ENCODE measurements at regions not wholly inside any gene's neighbourhood (a gene's known extent, or its start where the extent isn't known, plus 50 kb on each side); places are given as distances from the start of the nearest gene placed in this dataset.

DNA sequence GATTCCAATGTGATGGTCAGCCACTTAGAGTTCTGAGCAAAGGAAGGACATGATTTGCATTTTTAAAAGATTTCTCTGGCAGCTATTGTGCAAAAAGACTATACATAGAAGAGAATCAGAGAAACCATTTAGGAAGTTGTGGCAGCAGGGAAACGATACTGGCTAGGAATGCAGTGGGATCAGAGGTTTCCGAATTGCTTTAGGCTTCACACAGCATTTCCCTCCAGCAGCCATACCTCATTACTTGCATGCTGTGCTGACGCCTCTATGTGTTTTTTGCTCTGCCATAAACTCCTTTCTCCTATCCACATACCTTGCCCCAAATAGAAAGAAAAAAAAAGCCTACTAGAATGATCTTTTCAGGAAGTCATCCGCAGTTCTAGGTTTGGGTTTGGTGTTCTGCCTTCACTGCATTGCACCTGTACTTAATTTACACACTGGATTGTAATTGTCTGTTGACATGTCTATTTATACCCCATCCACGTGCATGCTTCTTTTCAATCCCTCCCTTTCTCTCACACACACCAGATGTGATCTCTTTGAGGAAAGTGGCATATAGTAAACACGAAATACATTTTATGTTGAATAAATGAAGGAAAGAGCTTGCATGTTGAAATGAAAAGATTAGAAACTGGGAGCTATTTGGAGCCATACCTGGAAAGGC is 860.3 kb upstream of the SEMA6D start:
- H3K4me3 ChIP-seq (ENCODE audit: control insufficient read depth, low read depth, low read length), result no peak overlapping the region
- TF ChIP-seq, protein P1, sequence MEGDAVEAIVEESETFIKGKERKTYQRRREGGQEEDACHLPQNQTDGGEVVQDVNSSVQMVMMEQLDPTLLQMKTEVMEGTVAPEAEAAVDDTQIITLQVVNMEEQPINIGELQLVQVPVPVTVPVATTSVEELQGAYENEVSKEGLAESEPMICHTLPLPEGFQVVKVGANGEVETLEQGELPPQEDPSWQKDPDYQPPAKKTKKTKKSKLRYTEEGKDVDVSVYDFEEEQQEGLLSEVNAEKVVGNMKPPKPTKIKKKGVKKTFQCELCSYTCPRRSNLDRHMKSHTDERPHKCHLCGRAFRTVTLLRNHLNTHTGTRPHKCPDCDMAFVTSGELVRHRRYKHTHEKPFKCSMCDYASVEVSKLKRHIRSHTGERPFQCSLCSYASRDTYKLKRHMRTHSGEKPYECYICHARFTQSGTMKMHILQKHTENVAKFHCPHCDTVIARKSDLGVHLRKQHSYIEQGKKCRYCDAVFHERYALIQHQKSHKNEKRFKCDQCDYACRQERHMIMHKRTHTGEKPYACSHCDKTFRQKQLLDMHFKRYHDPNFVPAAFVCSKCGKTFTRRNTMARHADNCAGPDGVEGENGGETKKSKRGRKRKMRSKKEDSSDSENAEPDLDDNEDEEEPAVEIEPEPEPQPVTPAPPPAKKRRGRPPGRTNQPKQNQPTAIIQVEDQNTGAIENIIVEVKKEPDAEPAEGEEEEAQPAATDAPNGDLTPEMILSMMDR (conservative IDR thresholded peaks at IDR 0.05; ENCODE audit: control insufficient read depth, insufficient read depth, low read depth, low read length), result no peak
- no peak for DNase-seq (ENCODE audit: low read depth)

DNA sequence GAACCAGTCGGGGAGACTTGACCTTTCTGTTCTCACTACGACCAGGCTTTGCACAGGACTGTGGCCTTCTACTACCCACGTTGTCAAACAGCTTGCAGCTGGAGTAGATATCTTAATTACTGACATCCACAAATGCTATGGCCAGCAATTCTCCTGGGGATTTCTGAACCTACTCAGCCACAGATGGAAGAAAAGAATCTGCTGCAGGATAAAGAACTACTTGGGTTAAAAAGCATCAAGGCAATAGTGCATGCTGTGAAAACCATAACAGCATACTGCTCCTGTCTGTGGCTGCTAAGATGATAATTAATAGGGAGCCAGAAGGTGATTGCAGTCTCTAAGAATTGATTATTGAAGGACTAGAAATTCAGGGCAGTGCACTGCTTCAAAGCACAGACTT is 859.2 kb upstream of the SEMA6D start:
- no peak for DNase-seq (ENCODE audit: low read depth)
- H3K4me3 ChIP-seq (ENCODE audit: control insufficient read depth, low read depth, low read length), result no peak overlapping the region
- TF ChIP-seq, protein P1 (conservative IDR thresholded peaks at IDR 0.05; ENCODE audit: control insufficient read depth, insufficient read depth, low read depth, low read length), result no peak

DNA sequence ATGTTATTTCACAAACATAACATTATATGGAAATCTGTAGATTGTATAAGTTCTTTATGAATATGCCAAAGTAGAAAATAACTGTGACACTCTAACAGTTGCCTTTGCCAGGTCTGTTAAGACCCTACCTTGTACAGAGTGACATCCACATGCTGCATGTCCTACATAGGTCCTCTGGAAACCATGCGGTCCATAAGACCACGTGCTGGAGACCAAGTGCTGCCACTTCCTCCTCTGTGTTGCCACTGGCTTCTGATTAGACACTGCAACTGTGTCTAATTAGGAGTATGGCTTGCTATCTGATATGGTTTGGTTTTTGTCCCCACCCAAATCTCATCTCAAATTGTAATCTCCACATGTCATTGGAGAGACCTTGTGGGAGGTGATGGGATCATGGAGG is 855.5 kb upstream of the SEMA6D start:
- TF ChIP-seq, protein P1 (conservative IDR thresholded peaks at IDR 0.05; ENCODE audit: control insufficient read depth, insufficient read depth, low read depth, low read length), result no peak
- no peak overlapping the region for H3K4me3 ChIP-seq (ENCODE audit: control insufficient read depth, low read depth, low read length)
- DNase-seq (ENCODE audit: low read depth), result no peak

DNA sequence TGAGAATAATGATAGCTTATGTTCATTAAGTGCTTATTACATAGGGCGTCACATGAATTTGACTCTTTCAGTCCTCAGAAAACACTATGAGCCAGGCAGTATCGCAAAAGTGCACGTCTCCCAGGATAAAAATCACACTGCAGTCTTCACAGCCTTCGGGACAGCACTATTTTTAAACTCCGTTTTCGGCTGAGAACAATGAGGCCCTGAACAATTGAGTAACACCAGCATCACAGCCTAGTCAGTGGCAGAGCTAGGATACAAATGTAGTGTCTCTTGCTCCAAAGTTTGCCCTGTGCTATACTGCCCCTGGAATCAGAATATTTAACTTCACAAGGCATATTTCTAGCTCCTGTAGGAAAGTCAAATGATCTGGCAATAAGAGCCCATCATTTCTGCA is 852.1 kb upstream of the SEMA6D start:
- TF ChIP-seq, protein P1 (conservative IDR thresholded peaks at IDR 0.05; ENCODE audit: control insufficient read depth, insufficient read depth, low read depth, low read length), result no peak
- no peak overlapping the region for H3K4me3 ChIP-seq (ENCODE audit: control insufficient read depth, low read depth, low read length)
- no peak for DNase-seq (ENCODE audit: low read depth)

DNA sequence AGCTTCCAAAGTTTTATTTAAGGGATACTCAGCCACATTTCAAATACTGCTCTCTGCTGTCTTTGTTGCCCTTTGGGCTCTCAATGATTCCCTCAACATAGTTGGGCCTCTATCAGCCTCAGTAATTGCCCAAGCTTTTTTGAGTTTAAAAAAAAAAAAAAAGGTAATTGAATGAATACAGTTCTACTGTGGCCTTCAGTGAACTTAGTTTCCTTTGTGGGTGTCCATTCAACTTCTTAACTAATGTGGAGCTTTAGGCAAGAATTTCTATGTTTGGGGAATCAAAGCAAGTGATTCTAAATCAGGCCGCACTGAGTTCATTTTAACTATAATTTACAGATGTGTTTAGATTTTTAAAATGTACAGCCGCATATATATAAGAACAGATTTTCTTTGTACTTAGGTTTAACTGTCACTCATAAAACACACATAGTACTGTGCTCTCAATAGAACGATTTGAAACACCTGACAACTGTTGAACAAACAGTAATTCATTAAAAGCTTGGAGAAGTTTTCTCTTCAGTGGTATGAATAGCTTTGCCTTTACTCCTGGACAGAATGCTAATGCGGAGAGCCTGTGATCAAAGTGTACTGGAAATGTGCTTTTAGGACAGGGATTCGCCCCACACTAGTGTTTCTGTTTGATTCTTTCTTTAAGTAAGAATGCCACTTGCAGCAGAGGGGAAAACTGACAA is 844.9 kb upstream of the SEMA6D start:
- TF ChIP-seq, protein P1 (conservative IDR thresholded peaks at IDR 0.05; ENCODE audit: control insufficient read depth, insufficient read depth, low read depth, low read length), result no peak
- DNase-seq (ENCODE audit: low read depth), result no peak

DNA sequence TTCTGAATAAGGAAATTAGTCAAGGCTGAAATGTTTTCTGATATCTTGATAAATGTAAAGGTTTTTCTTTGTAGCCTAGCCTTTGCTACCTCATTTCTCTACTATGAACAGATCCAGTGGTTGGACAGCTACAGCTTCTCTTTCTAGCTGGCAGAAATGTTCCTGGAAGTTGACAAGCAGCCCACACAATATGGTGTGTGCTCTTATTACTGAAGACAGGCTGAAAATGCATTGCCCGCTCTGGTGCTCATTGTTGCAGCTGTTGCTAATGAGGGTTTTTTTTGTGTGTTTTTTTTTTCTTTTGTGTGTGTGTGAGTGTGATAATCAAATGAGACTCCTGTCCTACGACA is 844.3 kb upstream of the SEMA6D start:
- TF ChIP-seq, protein P1 (conservative IDR thresholded peaks at IDR 0.05; ENCODE audit: control insufficient read depth, insufficient read depth, low read depth, low read length), result no peak
- DNase-seq (ENCODE audit: low read depth), result no peak
- H3K4me3 ChIP-seq (ENCODE audit: control insufficient read depth, low read depth, low read length), result no peak overlapping the region

More for the DNA sequence above, 844.9 kb upstream of the SEMA6D start:
- no peak overlapping the region for H3K4me3 ChIP-seq (ENCODE audit: control insufficient read depth, low read depth, low read length)
